Fibroblast of mammary gland (primary cell): ENCODE measurements at regions not wholly inside any gene's neighbourhood (a gene's known extent, or its start where the extent isn't known, plus 50 kb on each side); places are given as distances from the start of the nearest gene placed in this dataset.
A peak's percentile ranks its signal among the peaks of the same experiment; 100 is the strongest.

ENCODE experiments used
- DNase-seq: peaks from one replicate; pipeline ENCODE4 v3.0.0-alpha.2; 2010; ENCODE audit warnings: low read depth
- H3K4me3 ChIP-seq: 2 replicates; pipeline ENCODE4 v1.5.1; 2011; ENCODE audit warnings: low read depth, mild to moderate bottlenecking, low read length, moderate library complexity; ENCODE audit not compliant: control insufficient read depth
- CTCF ChIP-seq: conservative IDR thresholded peaks from 2 replicates; pipeline ENCODE4 v1.5.1; 2011; ENCODE audit warnings: low read depth, low read length, inconsistent platforms; ENCODE audit not compliant: control insufficient read depth, insufficient read depth

- H3K4me3 ChIP-seq, result no peak overlapping the region
- TF ChIP-seq CTCF, result no peak
- no peak for DNase-seq
Observed at GRCh38 chr17:70920416-70920815, 751.1 kb downstream of the KCNJ2 start.

GRCh38 chr17:70922268-70922667 is 752.9 kb downstream of the KCNJ2 start:
- DNase-seq, result no peak
- TF ChIP-seq CTCF, result no peak
- no peak overlapping the region for H3K4me3 ChIP-seq

- no peak overlapping the region for H3K4me3 ChIP-seq
- TF ChIP-seq CTCF, result no peak
- no peak for DNase-seq
Observed at GRCh38 chr17:70924776-70925175, 755.4 kb downstream of the KCNJ2 start.

GRCh38 chr17:70929226-70929625 is 759.9 kb downstream of the KCNJ2 start:
- no peak overlapping the region for H3K4me3 ChIP-seq
- no peak for TF ChIP-seq CTCF
- DNase-seq, result peak; percentile 26

- TF ChIP-seq CTCF, result no peak
- DNase-seq, result no peak
- no peak overlapping the region for H3K4me3 ChIP-seq
Observed at GRCh38 chr17:70934231-70934630, 764.9 kb downstream of the KCNJ2 start.

GRCh38 chr17:70934835-70935234 is 765.5 kb downstream of the KCNJ2 start:
- no peak for TF ChIP-seq CTCF
- no peak overlapping the region for H3K4me3 ChIP-seq
- no peak for DNase-seq

GRCh38 chr17:70936724-70937123 is 767.4 kb downstream of the KCNJ2 start:
- no peak overlapping the region for H3K4me3 ChIP-seq
- TF ChIP-seq CTCF, result no peak
- DNase-seq, result no peak
